ENCODE measurements at regions not wholly inside any gene's neighbourhood (a gene's known extent, or its start where the extent isn't known, plus 50 kb on each side); places are given as distances from the start of the nearest gene placed in this dataset.

DNA sequence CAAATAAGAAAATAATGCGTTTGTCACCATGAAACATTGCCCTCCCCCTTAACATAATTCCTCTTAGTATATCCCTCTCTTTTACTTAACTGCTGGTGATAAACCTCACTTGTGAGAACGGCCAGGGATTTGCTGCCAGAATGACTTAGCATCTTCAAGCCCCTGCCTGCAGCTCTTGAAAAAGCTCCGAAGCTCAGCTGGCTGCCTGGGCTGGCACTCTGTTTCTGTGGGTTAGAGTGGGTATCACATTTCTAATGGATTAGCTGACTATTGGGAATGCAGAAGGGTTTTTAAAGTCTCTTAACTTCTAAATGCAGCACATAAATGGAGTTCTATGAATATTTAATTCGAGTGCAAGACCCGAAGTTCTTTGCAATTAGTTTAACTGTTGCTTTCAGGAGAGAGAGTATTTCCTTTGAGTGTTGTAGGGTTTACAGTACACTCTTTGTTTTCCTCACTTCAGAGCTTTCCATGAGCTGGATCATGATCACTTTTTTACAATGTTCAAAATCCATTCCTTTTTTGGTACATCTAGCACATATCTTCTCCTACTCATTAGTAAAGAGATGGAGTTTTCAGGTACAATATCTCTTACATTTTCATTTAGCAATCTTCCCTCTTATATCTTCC lies 124.7 kb upstream of the RBMS3 start:
- intact Hi-C loops (cut with micrococcal nuclease) = no loop called here
- Mint-ChIP-seq H3K27me3 (ENCODE audit: low read depth in 3 of 3) (peaks cover 0 to 5% (median 4%) of the 10 kb centered on the region in 3 donors), H3K4me3 (peak overlapping the region in 1 of 2 donors; percentile 8), H3K36me3 (no peaks in the 10 kb centered on the region), H3K9me3 (peaks cover 0 to 4% (median 0%) of the 10 kb centered on the region in 7 donors), H3K4me1 (peaks cover 3% of the 10 kb centered on the region), H3K27ac (no peak overlapping the region)
- no peaks in the 10 kb centered on the region for H3K4me1 ChIP-seq (ENCODE audit: control insufficient read depth in 1 of 2, insufficient read depth in 2 of 2, low read length in 2 of 2)
- H3K27ac ChIP-seq (ENCODE audit: low read depth in 1 of 2, low read length in 2 of 2) = no peak overlapping the region
- H3K27me3 ChIP-seq (ENCODE audit: control insufficient read depth in 2 of 2, insufficient read depth in 2 of 2, low read length in 2 of 2) = peaks cover 0 to 6% of the 10 kb centered on the region in 2 donors
- no peaks in the 10 kb centered on the region for H3K79me2 ChIP-seq (ENCODE audit: insufficient read depth, low read length)
- 84% methylated on average over 5 of the region's 5 CpGs for WGBS (ENCODE audit: insufficient coverage)
- H3K9me3 ChIP-seq (replicated peaks in 1 of 2; ENCODE audit: control insufficient read depth in 1 of 2, insufficient read depth in 1 of 2, low read length in 2 of 2) = no peaks in the 10 kb centered on the region
- H3K9ac ChIP-seq (ENCODE audit: insufficient read depth, low read length, poor library complexity, severe bottlenecking) = no peak overlapping the region
- H2AFZ ChIP-seq (ENCODE audit: insufficient read depth, low read depth, low read length, poor library complexity, severe bottlenecking) = no peak overlapping the region
- no peak for DNase-seq
- TF ChIP-seq, protein P1, sequence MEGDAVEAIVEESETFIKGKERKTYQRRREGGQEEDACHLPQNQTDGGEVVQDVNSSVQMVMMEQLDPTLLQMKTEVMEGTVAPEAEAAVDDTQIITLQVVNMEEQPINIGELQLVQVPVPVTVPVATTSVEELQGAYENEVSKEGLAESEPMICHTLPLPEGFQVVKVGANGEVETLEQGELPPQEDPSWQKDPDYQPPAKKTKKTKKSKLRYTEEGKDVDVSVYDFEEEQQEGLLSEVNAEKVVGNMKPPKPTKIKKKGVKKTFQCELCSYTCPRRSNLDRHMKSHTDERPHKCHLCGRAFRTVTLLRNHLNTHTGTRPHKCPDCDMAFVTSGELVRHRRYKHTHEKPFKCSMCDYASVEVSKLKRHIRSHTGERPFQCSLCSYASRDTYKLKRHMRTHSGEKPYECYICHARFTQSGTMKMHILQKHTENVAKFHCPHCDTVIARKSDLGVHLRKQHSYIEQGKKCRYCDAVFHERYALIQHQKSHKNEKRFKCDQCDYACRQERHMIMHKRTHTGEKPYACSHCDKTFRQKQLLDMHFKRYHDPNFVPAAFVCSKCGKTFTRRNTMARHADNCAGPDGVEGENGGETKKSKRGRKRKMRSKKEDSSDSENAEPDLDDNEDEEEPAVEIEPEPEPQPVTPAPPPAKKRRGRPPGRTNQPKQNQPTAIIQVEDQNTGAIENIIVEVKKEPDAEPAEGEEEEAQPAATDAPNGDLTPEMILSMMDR (IDR thresholded peaks at IDR 0.05) = no peak
- H3K4me3 ChIP-seq (replicated peaks in 1 of 3; ENCODE audit: low read depth in 2 of 3, low read length in 3 of 3) = no peak overlapping the region
- H3K36me3 ChIP-seq (replicated peaks in 1 of 2; ENCODE audit: control insufficient read depth in 1 of 2, insufficient read depth in 2 of 2, low read length in 2 of 2) = no peaks in the 10 kb centered on the region
- H3K4me2 ChIP-seq (replicated peaks; ENCODE audit: extremely low read depth, low read length, poor library complexity, severe bottlenecking) = no peak overlapping the region
- H4K20me1 ChIP-seq (ENCODE audit: insufficient read depth, low read length) = no peaks in the 10 kb centered on the region

DNA sequence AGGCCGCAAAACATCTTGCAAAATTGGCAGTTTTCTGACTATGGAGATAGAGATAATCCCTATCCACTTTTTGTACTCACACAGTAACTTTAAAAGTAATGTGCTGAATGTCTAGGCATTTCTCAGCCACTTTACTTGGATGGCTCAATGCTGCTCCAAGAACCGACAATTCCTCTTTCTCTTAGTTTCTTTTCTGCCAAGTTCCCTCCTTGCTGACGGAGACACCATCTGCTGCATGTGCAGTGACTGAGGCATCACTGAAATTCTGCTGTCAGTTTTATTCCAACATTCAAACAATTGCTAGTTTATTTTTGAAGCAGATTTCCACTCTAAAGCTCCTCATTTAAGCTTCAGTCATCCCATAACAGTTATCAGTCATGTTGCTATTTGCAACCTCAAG lies 116.0 kb upstream of the RBMS3 start:
- H3K27me3 Mint-ChIP-seq (ENCODE audit: low read depth in 3 of 3) = no peaks in the 10 kb centered on the region
- intact Hi-C loops (cut with micrococcal nuclease) = no loop called here

More for the DNA sequence above, 116.0 kb upstream of the RBMS3 start:
- no peak for DNase-seq
- Mint-ChIP-seq H3K36me3 (no peaks in the 10 kb centered on the region), H3K4me3 (no peak overlapping the region), H3K4me1 (no peaks in the 10 kb centered on the region), H3K27ac (no peak overlapping the region), H3K9me3 (peaks cover 0 to 11% (median 2%) of the 10 kb centered on the region in 7 donors)
- WGBS (ENCODE audit: insufficient coverage) = 94% methylated on average over 2 of the region's 3 CpGs
- Histone ChIP-seq H3K4me1 (ENCODE audit: control insufficient read depth in 1 of 2, insufficient read depth in 2 of 2, low read length in 2 of 2) (no peaks in the 10 kb centered on the region), H3K27ac (ENCODE audit: low read depth in 1 of 2, low read length in 2 of 2) (no peak overlapping the region), H3K4me2 (replicated peaks; ENCODE audit: extremely low read depth, low read length, poor library complexity, severe bottlenecking) (no peak overlapping the region), H3K9me3 (replicated peaks in 1 of 2; ENCODE audit: control insufficient read depth in 1 of 2, insufficient read depth in 1 of 2, low read length in 2 of 2) (no peaks in the 10 kb centered on the region), H4K20me1 (ENCODE audit: insufficient read depth, low read length) (no peaks in the 10 kb centered on the region), H3K36me3 (replicated peaks in 1 of 2; ENCODE audit: control insufficient read depth in 1 of 2, insufficient read depth in 2 of 2, low read length in 2 of 2) (no peaks in the 10 kb centered on the region), H3K27me3 (ENCODE audit: control insufficient read depth in 2 of 2, insufficient read depth in 2 of 2, low read length in 2 of 2) (no peaks in the 10 kb centered on the region), H2AFZ (ENCODE audit: insufficient read depth, low read depth, low read length, poor library complexity, severe bottlenecking) (no peak overlapping the region), H3K4me3 (replicated peaks in 1 of 3; ENCODE audit: low read depth in 2 of 3, low read length in 3 of 3) (no peak overlapping the region), H3K9ac (ENCODE audit: insufficient read depth, low read length, poor library complexity, severe bottlenecking) (no peak overlapping the region), H3K79me2 (ENCODE audit: insufficient read depth, low read length) (no peaks in the 10 kb centered on the region)
- TF ChIP-seq, protein P1 (IDR thresholded peaks at IDR 0.05) = no peak

Measured in CD14-positive monocyte (primary cell).